ENCODE measurements at regions not wholly inside any gene's neighbourhood (a gene's known extent, or its start where the extent isn't known, plus 50 kb on each side); places are given as distances from the start of the nearest gene placed in this dataset.

GRCh38 chr2:192307530-192307929 lies 112.8 kb upstream of the TMEFF2 start:
- TF ChIP-seq CTCF (IDR thresholded peaks at IDR 0.05; ENCODE audit: poor library complexity), result no peak
- TF ChIP-seq EZH2 (IDR thresholded peaks at IDR 0.05; ENCODE audit: borderline replicate concordance), result no peak
- no peak for TF ChIP-seq EZH2phosphoT487 (IDR thresholded peaks at IDR 0.05; ENCODE audit: low read depth, severe bottlenecking, unreplicated experiment)

All from hepatocyte (in vitro differentiated cells).